BLaER1 (cell line): ENCODE measurements at regions not wholly inside any gene's neighbourhood (a gene's known extent, or its start where the extent isn't known, plus 50 kb on each side); places are given as distances from the start of the nearest gene placed in this dataset.

Experiments used
- H3K27ac ChIP-seq: shearing (Covaris generic); formaldehyde crosslinking; 2 replicates; pipeline ENCODE4 v1.8.1; 2022
- H3K27me3 ChIP-seq: shearing (Covaris generic); formaldehyde crosslinking; 2 replicates; pipeline ENCODE4 v1.8.1; 2022
- H3K36me3 ChIP-seq: shearing (Covaris generic); formaldehyde crosslinking; 2 replicates; pipeline ENCODE4 v1.8.1; 2022
- H3K4me1 ChIP-seq: shearing (Covaris generic); formaldehyde crosslinking; 2 replicates; pipeline ENCODE4 v1.8.1; 2022
- H3K4me2 ChIP-seq: shearing (Covaris generic); formaldehyde crosslinking; 2 replicates; pipeline ENCODE4 v1.8.1; 2022
- H3K4me3 ChIP-seq: shearing (Covaris generic); formaldehyde crosslinking; 2 replicates; pipeline ENCODE4 v1.8.1; 2022
- H3K9ac ChIP-seq: shearing (Covaris generic); formaldehyde crosslinking; 2 replicates; pipeline ENCODE4 v1.8.1; 2022
- H3K9me3 ChIP-seq: shearing (Covaris generic); formaldehyde crosslinking; 2 replicates; pipeline ENCODE4 v1.8.1; 2022
- H4K20me1 ChIP-seq: shearing (Covaris generic); formaldehyde crosslinking; 2 replicates; pipeline ENCODE4 v1.8.1; 2022
- Cebpa-rat ChIP-seq: shearing (Covaris generic); IDR thresholded peaks from 2 replicates; pipeline ENCODE4 v1.8.1; 2022

- Histone ChIP-seq H3K27ac (peak overlapping the region; percentile 73; the same call in 1 of the 2 replicates), H3K9me3 (no peaks in the 10 kb centered on the region), H4K20me1 (no peaks in the 10 kb centered on the region), H3K27me3 (no peaks in the 10 kb centered on the region), H3K36me3 (peaks cover 18% of the 10 kb centered on the region), H3K9ac (no peak overlapping the region), H3K4me3 (no peak overlapping the region), H3K4me2 (peak overlapping the region; percentile 51), H3K4me1 (peaks cover 36% of the 10 kb centered on the region)
- TF ChIP-seq Cebpa-rat = no peak
These were observed 366.9 kb downstream of the KLF12 start for GRCh38 chr13:73767191-73767741.

- Histone ChIP-seq H3K4me3 (peak overlapping the region; percentile 45), H3K27ac (peak overlapping the region; percentile 73), H3K36me3 (peaks cover 24% of the 10 kb centered on the region), H3K9ac (peak overlapping the region; percentile 4; the same call in 1 of the 2 replicates), H3K9me3 (no peaks in the 10 kb centered on the region), H4K20me1 (no peaks in the 10 kb centered on the region), H3K4me1 (peaks cover 36% of the 10 kb centered on the region), H3K27me3 (no peaks in the 10 kb centered on the region), H3K4me2 (peak overlapping the region; percentile 81)
- TF ChIP-seq Cebpa-rat = no peak
These were observed 368.4 kb downstream of the KLF12 start for GRCh38 chr13:73765651-73766384.

- H3K27me3 ChIP-seq = no peaks in the 10 kb centered on the region
- no peaks in the 10 kb centered on the region for H3K9me3 ChIP-seq
- H3K4me2 ChIP-seq = no peak overlapping the region
- H4K20me1 ChIP-seq = no peaks in the 10 kb centered on the region
- no peak overlapping the region for H3K27ac ChIP-seq
- TF ChIP-seq Cebpa-rat = no peak
- H3K9ac ChIP-seq = no peak overlapping the region
- H3K4me3 ChIP-seq = no peak overlapping the region
- no peaks in the 10 kb centered on the region for H3K4me1 ChIP-seq
- H3K36me3 ChIP-seq = peaks cover 28% of the 10 kb centered on the region
These were observed 374.8 kb downstream of the KLF12 start for GRCh38 chr13:73759434-73759833.

GRCh38 chr13:73757481-73758233 is 376.5 kb downstream of the KLF12 start:
- no peak for TF ChIP-seq Cebpa-rat
- Histone ChIP-seq H3K4me1 (no peaks in the 10 kb centered on the region), H3K4me3 (no peak overlapping the region), H3K9ac (no peak overlapping the region), H3K27me3 (no peaks in the 10 kb centered on the region), H3K27ac (no peak overlapping the region), H3K9me3 (no peaks in the 10 kb centered on the region), H3K36me3 (peaks cover 32% of the 10 kb centered on the region), H4K20me1 (no peaks in the 10 kb centered on the region), H3K4me2 (no peak overlapping the region)

GRCh38 chr13:73754727-73755292 is 379.4 kb downstream of the KLF12 start:
- no peaks in the 10 kb centered on the region for H3K4me1 ChIP-seq
- H3K36me3 ChIP-seq = peaks cover 33% of the 10 kb centered on the region
- no peak overlapping the region for H3K4me3 ChIP-seq
- no peaks in the 10 kb centered on the region for H3K9me3 ChIP-seq
- H3K9ac ChIP-seq = no peak overlapping the region
- no peak overlapping the region for H3K4me2 ChIP-seq
- TF ChIP-seq Cebpa-rat = no peak
- H3K27ac ChIP-seq = no peak overlapping the region
- no peaks in the 10 kb centered on the region for H4K20me1 ChIP-seq
- no peaks in the 10 kb centered on the region for H3K27me3 ChIP-seq

- H3K27ac ChIP-seq = no peak overlapping the region
- no peaks in the 10 kb centered on the region for H3K9me3 ChIP-seq
- H4K20me1 ChIP-seq = no peaks in the 10 kb centered on the region
- H3K9ac ChIP-seq = no peak overlapping the region
- no peaks in the 10 kb centered on the region for H3K27me3 ChIP-seq
- peaks cover 36% of the 10 kb centered on the region for H3K36me3 ChIP-seq
- H3K4me3 ChIP-seq = no peak overlapping the region
- no peaks in the 10 kb centered on the region for H3K4me1 ChIP-seq
- no peak overlapping the region for H3K4me2 ChIP-seq
- no peak for TF ChIP-seq Cebpa-rat
These were observed 380.0 kb downstream of the KLF12 start for GRCh38 chr13:73754241-73754640.

- Histone ChIP-seq H3K27me3 (no peaks in the 10 kb centered on the region), H3K4me2 (no peak overlapping the region), H3K27ac (no peak overlapping the region), H4K20me1 (no peaks in the 10 kb centered on the region), H3K4me3 (no peak overlapping the region), H3K9me3 (no peaks in the 10 kb centered on the region), H3K36me3 (peaks cover 49% of the 10 kb centered on the region), H3K9ac (no peak overlapping the region), H3K4me1 (no peaks in the 10 kb centered on the region)
- no peak for TF ChIP-seq Cebpa-rat
These were observed 382.9 kb downstream of the KLF12 start for GRCh38 chr13:73751290-73751689.

- no peaks in the 10 kb centered on the region for H4K20me1 ChIP-seq
- H3K27ac ChIP-seq = no peak overlapping the region
- H3K9ac ChIP-seq = no peak overlapping the region
- H3K4me3 ChIP-seq = no peak overlapping the region
- H3K4me2 ChIP-seq = no peak overlapping the region
- H3K4me1 ChIP-seq = no peaks in the 10 kb centered on the region
- H3K36me3 ChIP-seq = peaks cover 50% of the 10 kb centered on the region
- no peak for TF ChIP-seq Cebpa-rat
- H3K27me3 ChIP-seq = no peaks in the 10 kb centered on the region
- no peaks in the 10 kb centered on the region for H3K9me3 ChIP-seq
These were observed 385.8 kb downstream of the KLF12 start for GRCh38 chr13:73748404-73748803.

- no peaks in the 10 kb centered on the region for H3K27me3 ChIP-seq
- H3K27ac ChIP-seq = no peak overlapping the region
- no peaks in the 10 kb centered on the region for H3K4me1 ChIP-seq
- H4K20me1 ChIP-seq = no peaks in the 10 kb centered on the region
- H3K9me3 ChIP-seq = no peaks in the 10 kb centered on the region
- no peak overlapping the region for H3K4me2 ChIP-seq
- no peak for TF ChIP-seq Cebpa-rat
- peaks cover 35% of the 10 kb centered on the region for H3K36me3 ChIP-seq
- no peak overlapping the region for H3K9ac ChIP-seq
- no peak overlapping the region for H3K4me3 ChIP-seq
These were observed 389.0 kb downstream of the KLF12 start for GRCh38 chr13:73745190-73745589.

- no peaks in the 10 kb centered on the region for H3K9me3 ChIP-seq
- TF ChIP-seq Cebpa-rat = no peak
- no peaks in the 10 kb centered on the region for H3K4me1 ChIP-seq
- no peak overlapping the region for H3K4me3 ChIP-seq
- no peak overlapping the region for H3K9ac ChIP-seq
- H3K27ac ChIP-seq = no peak overlapping the region
- H4K20me1 ChIP-seq = no peaks in the 10 kb centered on the region
- no peak overlapping the region for H3K4me2 ChIP-seq
- no peaks in the 10 kb centered on the region for H3K27me3 ChIP-seq
- peaks cover 18% of the 10 kb centered on the region; the same call in 1 of the 2 replicates for H3K36me3 ChIP-seq
These were observed 391.2 kb downstream of the KLF12 start for GRCh38 chr13:73742982-73743381.
